ENCODE measurements at regions not wholly inside any gene's neighbourhood (a gene's known extent, or its start where the extent isn't known, plus 50 kb on each side); places are given as distances from the start of the nearest gene placed in this dataset.
A peak's percentile ranks its signal among the peaks of the same experiment; 100 is the strongest.

GRCh38 chr12:131249246-131250027 lies 295.7 kb downstream of the ADGRD1 start:
- Histone ChIP-seq H3K36me3 (no peaks in the 10 kb centered on the region), H3K4me3 (no peak overlapping the region), H3K4me1 (no peaks in the 10 kb centered on the region), H3K9me3 (no peaks in the 10 kb centered on the region), H3K27me3 (no peaks in the 10 kb centered on the region), H3K27ac (no peak overlapping the region)
- no peak for DNase-seq
- TF ChIP-seq POLR2A (IDR thresholded peaks at IDR 0.05) (no peak), CTCF (IDR thresholded peaks at IDR 0.05) (no peak)

- H3K9me3 ChIP-seq = no peaks in the 10 kb centered on the region
- DNase-seq = peak in 1 of 3 donors; percentile 43
- no peaks in the 10 kb centered on the region for H3K27me3 ChIP-seq
- no peak overlapping the region for H3K27ac ChIP-seq
- no peaks in the 10 kb centered on the region for H3K4me1 ChIP-seq
- TF ChIP-seq POLR2A (IDR thresholded peaks at IDR 0.05) (no peak), CTCF (IDR thresholded peaks at IDR 0.05) (no peak)
- H3K36me3 ChIP-seq = no peaks in the 10 kb centered on the region
- H3K4me3 ChIP-seq = no peak overlapping the region
Observed at GRCh38 chr12:131250028-131250950, 296.6 kb downstream of the ADGRD1 start.

- no peak for TF ChIP-seq CTCF (IDR thresholded peaks at IDR 0.05)
- TF ChIP-seq POLR2A (IDR thresholded peaks at IDR 0.05) = no peak
- Histone ChIP-seq H3K4me3 (no peak overlapping the region), H3K4me1 (no peaks in the 10 kb centered on the region), H3K36me3 (no peaks in the 10 kb centered on the region), H3K27me3 (no peaks in the 10 kb centered on the region), H3K9me3 (no peaks in the 10 kb centered on the region), H3K27ac (no peak overlapping the region)
- peak in 1 of 3 donors; percentile 12 for DNase-seq
Observed at GRCh38 chr12:131250951-131251315, 297.2 kb downstream of the ADGRD1 start.

- Histone ChIP-seq H3K27ac (no peak overlapping the region), H3K36me3 (no peaks in the 10 kb centered on the region), H3K4me3 (no peak overlapping the region), H3K9me3 (no peaks in the 10 kb centered on the region), H3K4me1 (no peaks in the 10 kb centered on the region), H3K27me3 (no peaks in the 10 kb centered on the region)
- DNase-seq = peak in 1 of 3 donors; percentile 39
- TF ChIP-seq CTCF (IDR thresholded peaks at IDR 0.05) (no peak), POLR2A (IDR thresholded peaks at IDR 0.05) (no peak)
Observed at GRCh38 chr12:131251336-131252101, 297.8 kb downstream of the ADGRD1 start.

GRCh38 chr12:131253376-131254026 lies 299.8 kb downstream of the ADGRD1 start:
- no peak overlapping the region for H3K27ac ChIP-seq
- no peaks in the 10 kb centered on the region for H3K36me3 ChIP-seq
- TF ChIP-seq CTCF (IDR thresholded peaks at IDR 0.05) (no peak), POLR2A (IDR thresholded peaks at IDR 0.05) (no peak)
- H3K9me3 ChIP-seq = no peaks in the 10 kb centered on the region
- no peak for DNase-seq
- no peaks in the 10 kb centered on the region for H3K27me3 ChIP-seq
- no peaks in the 10 kb centered on the region for H3K4me1 ChIP-seq
- no peak overlapping the region for H3K4me3 ChIP-seq
